ENCODE measurements at regions not wholly inside any gene's neighbourhood (a gene's known extent, or its start where the extent isn't known, plus 50 kb on each side); places are given as distances from the start of the nearest gene placed in this dataset.

GRCh38 chr14:94917041-94917600 is 147.2 kb upstream of the GSC start:
- DNase-seq (ENCODE audit: low spot score) (no peak), ATAC-seq (no peak)
- no peaks in the 10 kb centered on the region for H3K4me1 Mint-ChIP-seq
- H3K4me1 ChIP-seq (ENCODE audit: insufficient read depth) = no peaks in the 10 kb centered on the region
- peaks cover 2% of the 10 kb centered on the region for H3K27me3 Mint-ChIP-seq (ENCODE audit: insufficient read depth, low read depth, poor library complexity)
- H3K27me3 ChIP-seq (ENCODE audit: insufficient read depth) = no peaks in the 10 kb centered on the region
- no peaks in the 10 kb centered on the region for H4K20me1 ChIP-seq (replicated peaks; ENCODE audit: insufficient read depth)
- no peaks in the 10 kb centered on the region; the same call in 1 of the 3 replicates for H3K9me3 Mint-ChIP-seq
- H3K79me2 ChIP-seq (replicated peaks; ENCODE audit: insufficient read depth) = no peaks in the 10 kb centered on the region
- no peak overlapping the region for H3K27ac Mint-ChIP-seq
- no peak overlapping the region for H2AFZ ChIP-seq
- H3K27ac ChIP-seq (ENCODE audit: low read depth) = no peak overlapping the region
- H3K36me3 ChIP-seq (ENCODE audit: insufficient read depth) = no peaks in the 10 kb centered on the region
- no peak overlapping the region for H3K4me3 ChIP-seq
- H3K4me2 ChIP-seq = no peak overlapping the region
- H3K9me2 ChIP-seq (ENCODE audit: insufficient read depth) = no peaks in the 10 kb centered on the region
- no peak overlapping the region for H3K4me3 Mint-ChIP-seq
- TF ChIP-seq EZH2 (IDR thresholded peaks at IDR 0.05; ENCODE audit: low read depth, unreplicated experiment) = no peak
- TF ChIP-seq, protein P1, sequence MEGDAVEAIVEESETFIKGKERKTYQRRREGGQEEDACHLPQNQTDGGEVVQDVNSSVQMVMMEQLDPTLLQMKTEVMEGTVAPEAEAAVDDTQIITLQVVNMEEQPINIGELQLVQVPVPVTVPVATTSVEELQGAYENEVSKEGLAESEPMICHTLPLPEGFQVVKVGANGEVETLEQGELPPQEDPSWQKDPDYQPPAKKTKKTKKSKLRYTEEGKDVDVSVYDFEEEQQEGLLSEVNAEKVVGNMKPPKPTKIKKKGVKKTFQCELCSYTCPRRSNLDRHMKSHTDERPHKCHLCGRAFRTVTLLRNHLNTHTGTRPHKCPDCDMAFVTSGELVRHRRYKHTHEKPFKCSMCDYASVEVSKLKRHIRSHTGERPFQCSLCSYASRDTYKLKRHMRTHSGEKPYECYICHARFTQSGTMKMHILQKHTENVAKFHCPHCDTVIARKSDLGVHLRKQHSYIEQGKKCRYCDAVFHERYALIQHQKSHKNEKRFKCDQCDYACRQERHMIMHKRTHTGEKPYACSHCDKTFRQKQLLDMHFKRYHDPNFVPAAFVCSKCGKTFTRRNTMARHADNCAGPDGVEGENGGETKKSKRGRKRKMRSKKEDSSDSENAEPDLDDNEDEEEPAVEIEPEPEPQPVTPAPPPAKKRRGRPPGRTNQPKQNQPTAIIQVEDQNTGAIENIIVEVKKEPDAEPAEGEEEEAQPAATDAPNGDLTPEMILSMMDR (conservative IDR thresholded peaks at IDR 0.05; ENCODE audit: low read depth in 2 of 2) = no peak
- no peak for TF ChIP-seq ZNF114 (CRISPR knock-in tag; IDR thresholded peaks at IDR 0.05)
- TF ChIP-seq ZNF331 (CRISPR knock-in tag; IDR thresholded peaks at IDR 0.05; ENCODE audit: low read depth) = no peak
- TF ChIP-seq, protein P2, sequence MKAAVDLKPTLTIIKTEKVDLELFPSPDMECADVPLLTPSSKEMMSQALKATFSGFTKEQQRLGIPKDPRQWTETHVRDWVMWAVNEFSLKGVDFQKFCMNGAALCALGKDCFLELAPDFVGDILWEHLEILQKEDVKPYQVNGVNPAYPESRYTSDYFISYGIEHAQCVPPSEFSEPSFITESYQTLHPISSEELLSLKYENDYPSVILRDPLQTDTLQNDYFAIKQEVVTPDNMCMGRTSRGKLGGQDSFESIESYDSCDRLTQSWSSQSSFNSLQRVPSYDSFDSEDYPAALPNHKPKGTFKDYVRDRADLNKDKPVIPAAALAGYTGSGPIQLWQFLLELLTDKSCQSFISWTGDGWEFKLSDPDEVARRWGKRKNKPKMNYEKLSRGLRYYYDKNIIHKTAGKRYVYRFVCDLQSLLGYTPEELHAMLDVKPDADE (IDR thresholded peaks at IDR 0.05) = no peak
- TF ChIP-seq REST (IDR thresholded peaks at IDR 0.05; ENCODE audit: unreplicated experiment) = no peak
- TF ChIP-seq POLR2AphosphoS5 (IDR thresholded peaks at IDR 0.05; ENCODE audit: low read depth) = no peak
- TF ChIP-seq EZH2phosphoT487 (IDR thresholded peaks at IDR 0.05; ENCODE audit: unreplicated experiment) = no peak
- no peak for TF ChIP-seq STAT1 (IDR thresholded peaks at IDR 0.05; ENCODE audit: unreplicated experiment)
- TF ChIP-seq, protein P3, sequence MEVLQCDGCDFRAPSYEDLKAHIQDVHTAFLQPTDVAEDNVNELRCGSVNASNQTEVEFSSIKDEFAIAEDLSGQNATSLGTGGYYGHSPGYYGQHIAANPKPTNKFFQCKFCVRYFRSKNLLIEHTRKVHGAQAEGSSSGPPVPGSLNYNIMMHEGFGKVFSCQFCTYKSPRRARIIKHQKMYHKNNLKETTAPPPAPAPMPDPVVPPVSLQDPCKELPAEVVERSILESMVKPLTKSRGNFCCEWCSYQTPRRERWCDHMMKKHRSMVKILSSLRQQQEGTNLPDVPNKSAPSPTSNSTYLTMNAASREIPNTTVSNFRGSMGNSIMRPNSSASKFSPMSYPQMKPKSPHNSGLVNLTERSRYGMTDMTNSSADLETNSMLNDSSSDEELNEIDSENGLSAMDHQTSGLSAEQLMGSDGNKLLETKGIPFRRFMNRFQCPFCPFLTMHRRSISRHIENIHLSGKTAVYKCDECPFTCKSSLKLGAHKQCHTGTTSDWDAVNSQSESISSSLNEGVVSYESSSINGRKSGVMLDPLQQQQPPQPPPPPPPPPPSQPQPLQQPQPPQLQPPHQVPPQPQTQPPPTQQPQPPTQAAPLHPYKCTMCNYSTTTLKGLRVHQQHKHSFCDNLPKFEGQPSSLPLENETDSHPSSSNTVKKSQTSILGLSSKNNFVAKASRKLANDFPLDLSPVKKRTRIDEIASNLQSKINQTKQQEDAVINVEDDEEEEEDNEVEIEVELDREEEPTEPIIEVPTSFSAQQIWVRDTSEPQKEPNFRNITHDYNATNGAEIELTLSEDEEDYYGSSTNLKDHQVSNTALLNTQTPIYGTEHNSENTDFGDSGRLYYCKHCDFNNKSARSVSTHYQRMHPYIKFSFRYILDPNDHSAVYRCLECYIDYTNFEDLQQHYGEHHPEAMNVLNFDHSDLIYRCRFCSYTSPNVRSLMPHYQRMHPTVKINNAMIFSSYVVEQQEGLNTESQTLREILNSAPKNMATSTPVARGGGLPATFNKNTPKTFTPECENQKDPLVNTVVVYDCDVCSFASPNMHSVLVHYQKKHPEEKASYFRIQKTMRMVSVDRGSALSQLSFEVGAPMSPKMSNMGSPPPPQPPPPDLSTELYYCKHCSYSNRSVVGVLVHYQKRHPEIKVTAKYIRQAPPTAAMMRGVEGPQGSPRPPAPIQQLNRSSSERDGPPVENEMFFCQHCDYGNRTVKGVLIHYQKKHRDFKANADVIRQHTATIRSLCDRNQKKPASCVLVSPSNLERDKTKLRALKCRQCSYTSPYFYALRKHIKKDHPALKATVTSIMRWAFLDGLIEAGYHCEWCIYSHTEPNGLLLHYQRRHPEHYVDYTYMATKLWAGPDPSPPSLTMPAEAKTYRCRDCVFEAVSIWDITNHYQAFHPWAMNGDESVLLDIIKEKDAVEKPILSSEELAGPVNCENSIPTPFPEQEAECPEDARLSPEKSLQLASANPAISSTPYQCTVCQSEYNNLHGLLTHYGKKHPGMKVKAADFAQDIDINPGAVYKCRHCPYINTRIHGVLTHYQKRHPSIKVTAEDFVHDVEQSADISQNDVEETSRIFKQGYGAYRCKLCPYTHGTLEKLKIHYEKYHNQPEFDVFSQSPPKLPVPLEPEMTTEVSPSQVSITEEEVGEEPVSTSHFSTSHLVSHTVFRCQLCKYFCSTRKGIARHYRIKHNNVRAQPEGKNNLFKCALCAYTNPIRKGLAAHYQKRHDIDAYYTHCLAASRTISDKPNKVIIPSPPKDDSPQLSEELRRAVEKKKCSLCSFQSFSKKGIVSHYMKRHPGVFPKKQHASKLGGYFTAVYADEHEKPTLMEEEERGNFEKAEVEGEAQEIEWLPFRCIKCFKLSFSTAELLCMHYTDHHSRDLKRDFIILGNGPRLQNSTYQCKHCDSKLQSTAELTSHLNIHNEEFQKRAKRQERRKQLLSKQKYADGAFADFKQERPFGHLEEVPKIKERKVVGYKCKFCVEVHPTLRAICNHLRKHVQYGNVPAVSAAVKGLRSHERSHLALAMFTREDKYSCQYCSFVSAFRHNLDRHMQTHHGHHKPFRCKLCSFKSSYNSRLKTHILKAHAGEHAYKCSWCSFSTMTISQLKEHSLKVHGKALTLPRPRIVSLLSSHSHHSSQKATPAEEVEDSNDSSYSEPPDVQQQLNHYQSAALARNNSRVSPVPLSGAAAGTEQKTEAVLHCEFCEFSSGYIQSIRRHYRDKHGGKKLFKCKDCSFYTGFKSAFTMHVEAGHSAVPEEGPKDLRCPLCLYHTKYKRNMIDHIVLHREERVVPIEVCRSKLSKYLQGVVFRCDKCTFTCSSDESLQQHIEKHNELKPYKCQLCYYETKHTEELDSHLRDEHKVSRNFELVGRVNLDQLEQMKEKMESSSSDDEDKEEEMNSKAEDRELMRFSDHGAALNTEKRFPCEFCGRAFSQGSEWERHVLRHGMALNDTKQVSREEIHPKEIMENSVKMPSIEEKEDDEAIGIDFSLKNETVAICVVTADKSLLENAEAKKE (CRISPR knock-in tag; IDR thresholded peaks at IDR 0.05) = no peak
- no peaks in the 10 kb centered on the region for H3F3A ChIP-seq (replicated peaks; ENCODE audit: low read depth)
- no peaks in the 10 kb centered on the region for H3K36me3 Mint-ChIP-seq (ENCODE audit: low read depth)
